ENCODE measurements at regions not wholly inside any gene's neighbourhood (a gene's known extent, or its start where the extent isn't known, plus 50 kb on each side); places are given as distances from the start of the nearest gene placed in this dataset.

- ATAC-seq (ENCODE audit: low read depth) (no peak), DNase-seq (ENCODE audit: low spot score) (no peak)
Observed at GRCh38 chr2:62425684-62426083, 80.3 kb downstream of the TMEM17 start.

DNA sequence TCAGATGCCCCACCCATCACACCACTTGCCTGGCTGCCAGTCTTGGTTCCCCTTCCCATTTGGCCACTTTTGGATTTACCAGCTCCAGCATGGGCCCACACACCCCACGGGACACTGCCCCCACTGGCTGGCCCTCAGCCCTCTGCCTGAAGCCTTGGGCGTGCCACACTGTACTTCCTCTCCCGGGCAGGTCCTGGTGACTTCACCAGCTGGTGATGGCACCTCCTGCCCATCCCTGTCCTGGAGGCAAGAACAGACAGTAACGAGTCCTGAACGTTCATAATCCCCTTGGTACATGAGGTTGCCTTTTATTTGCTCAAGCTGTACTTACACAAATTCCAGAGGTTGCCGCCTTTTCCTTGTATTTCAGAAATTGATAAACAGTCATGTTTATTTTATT lies 81.1 kb downstream of the TMEM17 start:
- no peaks in the 10 kb centered on the region for H3K36me3 ChIP-seq (ENCODE audit: low read depth)
- no peaks in the 10 kb centered on the region for H3K9me3 ChIP-seq (ENCODE audit: severe bottlenecking)
- H3K27me3 ChIP-seq (ENCODE audit: insufficient read depth, poor library complexity, severe bottlenecking), result no peaks in the 10 kb centered on the region
- ATAC-seq (ENCODE audit: low read depth), result peak; percentile 72
- no peak for DNase-seq (ENCODE audit: low spot score)
- TF ChIP-seq CTCF (IDR thresholded peaks at IDR 0.05; ENCODE audit: poor library complexity, severe bottlenecking), result peak; percentile 6
- H3K27ac ChIP-seq (ENCODE audit: poor library complexity, severe bottlenecking), result peak overlapping the region; percentile 53
- peaks cover 19% of the 10 kb centered on the region for H3K4me1 ChIP-seq (ENCODE audit: insufficient read depth, poor library complexity, severe bottlenecking)
- H3K4me3 ChIP-seq (ENCODE audit: severe bottlenecking), result no peak overlapping the region

More at GRCh38 chr2:62425684-62426083, 80.3 kb downstream of the TMEM17 start:
- TF ChIP-seq CTCF (IDR thresholded peaks at IDR 0.05; ENCODE audit: poor library complexity, severe bottlenecking), result no peak
- Histone ChIP-seq H3K27me3 (ENCODE audit: insufficient read depth, poor library complexity, severe bottlenecking) (no peaks in the 10 kb centered on the region), H3K4me1 (ENCODE audit: insufficient read depth, poor library complexity, severe bottlenecking) (peaks cover 19% of the 10 kb centered on the region), H3K9me3 (ENCODE audit: severe bottlenecking) (no peaks in the 10 kb centered on the region), H3K36me3 (ENCODE audit: low read depth) (no peaks in the 10 kb centered on the region), H3K27ac (ENCODE audit: poor library complexity, severe bottlenecking) (peak overlapping the region; percentile 53), H3K4me3 (ENCODE audit: severe bottlenecking) (no peak overlapping the region)

DNA sequence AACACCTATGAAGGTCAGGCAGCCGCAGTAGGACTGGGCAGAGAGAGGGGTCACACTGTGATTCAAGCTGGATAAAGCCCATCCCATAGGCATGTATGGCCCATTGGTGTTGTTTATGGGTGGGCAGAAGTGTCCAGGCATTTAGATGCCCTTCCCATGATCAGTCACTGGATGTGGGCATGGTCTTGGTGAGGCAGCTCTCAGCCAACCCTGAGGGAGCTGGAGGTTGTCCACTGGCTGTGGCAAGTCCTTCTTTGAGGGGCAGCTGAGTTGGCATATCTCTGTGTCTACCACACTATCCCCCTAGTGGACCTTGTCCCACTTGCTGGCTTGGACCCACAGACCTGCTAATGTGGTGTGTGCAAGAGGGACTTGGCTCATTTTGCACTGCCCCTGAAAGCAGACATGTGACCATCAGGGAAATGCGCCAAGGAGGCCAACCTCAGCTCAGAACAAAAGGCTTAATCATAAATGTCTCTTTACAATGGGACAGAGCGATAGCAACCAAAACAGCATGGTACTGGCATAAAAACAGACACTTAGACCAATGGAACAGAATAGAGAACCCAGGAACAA lies 82.0 kb downstream of the TMEM17 start:
- Histone ChIP-seq H3K4me3 (ENCODE audit: severe bottlenecking) (no peak overlapping the region), H3K36me3 (ENCODE audit: low read depth) (no peaks in the 10 kb centered on the region), H3K9me3 (ENCODE audit: severe bottlenecking) (peaks cover 3% of the 10 kb centered on the region), H3K27ac (ENCODE audit: poor library complexity, severe bottlenecking) (peak overlapping the region; percentile 53), H3K4me1 (ENCODE audit: insufficient read depth, poor library complexity, severe bottlenecking) (peaks cover 19% of the 10 kb centered on the region), H3K27me3 (ENCODE audit: insufficient read depth, poor library complexity, severe bottlenecking) (no peaks in the 10 kb centered on the region)
- ATAC-seq (ENCODE audit: low read depth) (no peak), DNase-seq (ENCODE audit: low spot score) (no peak)
- TF ChIP-seq CTCF (IDR thresholded peaks at IDR 0.05; ENCODE audit: poor library complexity, severe bottlenecking), result no peak

DNA sequence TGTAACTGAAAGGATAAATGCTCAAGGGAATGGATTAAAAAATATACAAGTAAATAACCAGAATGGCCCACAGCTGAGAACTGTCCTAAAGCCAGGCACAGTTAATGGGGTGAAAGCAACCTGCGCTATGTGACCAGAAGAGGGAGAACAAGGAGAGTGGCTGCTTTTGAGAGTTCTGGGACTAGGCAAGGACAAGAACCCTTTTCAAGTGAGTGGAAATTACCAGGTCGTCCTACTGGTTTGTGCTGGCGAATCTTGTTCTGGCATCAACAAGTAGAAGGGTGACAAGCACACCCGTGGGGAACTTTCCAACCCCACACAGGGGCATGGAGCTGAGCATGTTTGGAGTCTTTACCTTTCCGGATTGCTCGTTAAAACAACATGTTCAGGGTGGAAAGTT lies 82.8 kb downstream of the TMEM17 start:
- peak; percentile 24 for TF ChIP-seq CTCF (IDR thresholded peaks at IDR 0.05; ENCODE audit: poor library complexity, severe bottlenecking)
- ATAC-seq (ENCODE audit: low read depth) (peak; percentile 48; the same call in 1 of the 3 replicates), DNase-seq (ENCODE audit: low spot score) (no peak)
- no peak overlapping the region for H3K27ac ChIP-seq (ENCODE audit: poor library complexity, severe bottlenecking)
- no peak overlapping the region for H3K4me3 ChIP-seq (ENCODE audit: severe bottlenecking)
- H3K9me3 ChIP-seq (ENCODE audit: severe bottlenecking), result peaks cover 3% of the 10 kb centered on the region
- H3K36me3 ChIP-seq (ENCODE audit: low read depth), result no peaks in the 10 kb centered on the region
- no peaks in the 10 kb centered on the region for H3K27me3 ChIP-seq (ENCODE audit: insufficient read depth, poor library complexity, severe bottlenecking)
- H3K4me1 ChIP-seq (ENCODE audit: insufficient read depth, poor library complexity, severe bottlenecking), result peaks cover 19% of the 10 kb centered on the region

DNA sequence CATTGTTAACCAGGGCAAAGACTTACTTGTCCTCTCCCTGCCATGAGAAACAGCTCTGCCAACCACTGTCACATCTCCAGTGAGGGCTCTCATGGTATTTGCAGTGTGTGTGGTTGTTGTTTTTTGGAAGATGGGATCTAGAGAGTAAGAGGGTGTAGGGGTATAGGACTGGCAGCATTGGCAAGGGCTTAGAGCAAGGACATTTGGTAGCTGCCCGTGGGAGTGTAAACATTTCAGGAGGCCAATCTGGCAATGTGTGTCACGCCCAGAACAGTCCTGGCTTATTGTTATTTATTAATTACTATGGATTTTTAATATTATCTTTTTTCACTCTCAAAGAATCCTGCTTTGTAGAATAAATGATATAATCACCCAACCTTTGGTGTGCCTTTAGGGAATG lies 90.5 kb downstream of the TMEM17 start:
- Histone ChIP-seq H3K9me3 (ENCODE audit: severe bottlenecking) (peaks cover 3% of the 10 kb centered on the region), H3K4me3 (ENCODE audit: severe bottlenecking) (no peak overlapping the region), H3K27ac (ENCODE audit: poor library complexity, severe bottlenecking) (no peak overlapping the region), H3K4me1 (ENCODE audit: insufficient read depth, poor library complexity, severe bottlenecking) (peaks cover 9% of the 10 kb centered on the region), H3K36me3 (ENCODE audit: low read depth) (no peaks in the 10 kb centered on the region), H3K27me3 (ENCODE audit: insufficient read depth, poor library complexity, severe bottlenecking) (no peaks in the 10 kb centered on the region)
- DNase-seq (ENCODE audit: low spot score) (no peak), ATAC-seq (ENCODE audit: low read depth) (no peak)
- TF ChIP-seq CTCF (IDR thresholded peaks at IDR 0.05; ENCODE audit: poor library complexity, severe bottlenecking), result no peak

Data from RWPE2 (cell line).